K562 (cell line): ENCODE measurements at regions not wholly inside any gene's neighbourhood (a gene's known extent, or its start where the extent isn't known, plus 50 kb on each side); places are given as distances from the start of the nearest gene placed in this dataset.
A peak's percentile ranks its signal among the peaks of the same experiment; 100 is the strongest.

Experiments used
- MEIS2 ChIP-seq: fragments of 450-650 bp; IDR thresholded peaks from 2 replicates; pipeline ENCODE4 v1.6.1; 2014; ENCODE audit warnings: mild to moderate bottlenecking; ENCODE audit not compliant: partially characterized antibody
- NCOA6 ChIP-seq: fragments of 450-650 bp; IDR thresholded peaks from 2 replicates; pipeline ENCODE4 v1.6.1; 2017; ENCODE audit warnings: mild to moderate bottlenecking
- REST ChIP-seq, 2 experiments: fragments of 450-650 bp; formaldehyde crosslinking in 1 of 2; IDR thresholded peaks; 2 replicates each; pipeline versions ENCODE4 v1.4.0 to v1.6.1; 2014 to 2020; ENCODE audit warnings: mild to moderate bottlenecking in 2 of 2, borderline replicate concordance in 1 of 2, low read depth in 1 of 2
- TF ChIP-seq, protein P1 (sequence below): sonication (generic); formaldehyde crosslinking; IDR thresholded peaks from 2 replicates; pipeline ENCODE4 v1.8.0; 2022; ENCODE audit warnings: mild to moderate bottlenecking, missing genetic modification reagents

GRCh38 chr15:77753281-77753873 is 120.7 kb upstream of the LINGO1 start (continued):
- peak; percentile 99 for TF ChIP-seq REST (IDR thresholded peaks at IDR 0.05; ENCODE audit: borderline replicate concordance)
- TF ChIP-seq REST (CRISPR knock-in tag; IDR thresholded peaks at IDR 0.05; ENCODE audit: low read depth), result peak; percentile 94
- TF ChIP-seq, protein P1, sequence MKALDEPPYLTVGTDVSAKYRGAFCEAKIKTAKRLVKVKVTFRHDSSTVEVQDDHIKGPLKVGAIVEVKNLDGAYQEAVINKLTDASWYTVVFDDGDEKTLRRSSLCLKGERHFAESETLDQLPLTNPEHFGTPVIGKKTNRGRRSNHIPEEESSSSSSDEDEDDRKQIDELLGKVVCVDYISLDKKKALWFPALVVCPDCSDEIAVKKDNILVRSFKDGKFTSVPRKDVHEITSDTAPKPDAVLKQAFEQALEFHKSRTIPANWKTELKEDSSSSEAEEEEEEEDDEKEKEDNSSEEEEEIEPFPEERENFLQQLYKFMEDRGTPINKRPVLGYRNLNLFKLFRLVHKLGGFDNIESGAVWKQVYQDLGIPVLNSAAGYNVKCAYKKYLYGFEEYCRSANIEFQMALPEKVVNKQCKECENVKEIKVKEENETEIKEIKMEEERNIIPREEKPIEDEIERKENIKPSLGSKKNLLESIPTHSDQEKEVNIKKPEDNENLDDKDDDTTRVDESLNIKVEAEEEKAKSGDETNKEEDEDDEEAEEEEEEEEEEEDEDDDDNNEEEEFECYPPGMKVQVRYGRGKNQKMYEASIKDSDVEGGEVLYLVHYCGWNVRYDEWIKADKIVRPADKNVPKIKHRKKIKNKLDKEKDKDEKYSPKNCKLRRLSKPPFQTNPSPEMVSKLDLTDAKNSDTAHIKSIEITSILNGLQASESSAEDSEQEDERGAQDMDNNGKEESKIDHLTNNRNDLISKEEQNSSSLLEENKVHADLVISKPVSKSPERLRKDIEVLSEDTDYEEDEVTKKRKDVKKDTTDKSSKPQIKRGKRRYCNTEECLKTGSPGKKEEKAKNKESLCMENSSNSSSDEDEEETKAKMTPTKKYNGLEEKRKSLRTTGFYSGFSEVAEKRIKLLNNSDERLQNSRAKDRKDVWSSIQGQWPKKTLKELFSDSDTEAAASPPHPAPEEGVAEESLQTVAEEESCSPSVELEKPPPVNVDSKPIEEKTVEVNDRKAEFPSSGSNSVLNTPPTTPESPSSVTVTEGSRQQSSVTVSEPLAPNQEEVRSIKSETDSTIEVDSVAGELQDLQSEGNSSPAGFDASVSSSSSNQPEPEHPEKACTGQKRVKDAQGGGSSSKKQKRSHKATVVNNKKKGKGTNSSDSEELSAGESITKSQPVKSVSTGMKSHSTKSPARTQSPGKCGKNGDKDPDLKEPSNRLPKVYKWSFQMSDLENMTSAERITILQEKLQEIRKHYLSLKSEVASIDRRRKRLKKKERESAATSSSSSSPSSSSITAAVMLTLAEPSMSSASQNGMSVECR (CRISPR knock-in tag), result 0 out of 2 replicates have a peak, but pooled peaks have one; percentile 45
- no peak for TF ChIP-seq MEIS2
- no peak for TF ChIP-seq NCOA6
